Keratinocyte (primary cell): ENCODE measurements at regions not wholly inside any gene's neighbourhood (a gene's known extent, or its start where the extent isn't known, plus 50 kb on each side); places are given as distances from the start of the nearest gene placed in this dataset.

Source experiments
- DNase-seq: peaks from one replicate; pipeline ENCODE4 v3.0.0-alpha.2; 2011; ENCODE audit warnings: low read depth, missing footprints, low spot score
- FAIRE-seq: peaks from 2 replicates; lab custom pipeline; 2011; peaks lifted over from hg19 to GRCh38; lab: Jason Lieb, UNC
- H2AFZ ChIP-seq: 2 replicates; pipeline ENCODE4 v1.6.0; 2012; ENCODE audit warnings: low read length, control low read depth, inconsistent platforms; ENCODE audit not compliant: control insufficient read depth
- H3K27ac ChIP-seq: 2 replicates; pipeline ENCODE4 v1.5.1; 2011; ENCODE audit warnings: low read length; ENCODE audit not compliant: control insufficient read depth, insufficient read depth
- H3K27me3 ChIP-seq: 3 replicates; pipeline ENCODE4 v1.6.0; 2011; ENCODE audit warnings: low read length; ENCODE audit not compliant: control insufficient read depth, insufficient read depth; ENCODE audit errors: extremely low read depth
- H3K36me3 ChIP-seq, 2 experiments: 2 replicates in 1 of 2; 3 replicates in 1 of 2; pipeline ENCODE4 v1.5.1; 2011; ENCODE audit warnings: low read length in 2 of 2, mild to moderate bottlenecking in 1 of 2; ENCODE audit not compliant: control insufficient read depth in 2 of 2, insufficient read depth in 2 of 2; ENCODE audit errors: extremely low read depth in 1 of 2
- H3K4me1 ChIP-seq: 3 replicates; pipeline ENCODE4 v1.5.1; 2011; ENCODE audit warnings: low read length; ENCODE audit not compliant: control insufficient read depth, insufficient read depth; ENCODE audit errors: extremely low read depth
- H3K4me2 ChIP-seq: 3 replicates; pipeline ENCODE4 v1.6.0; 2011; ENCODE audit warnings: low read depth, low read length; ENCODE audit not compliant: control insufficient read depth, insufficient read depth; ENCODE audit errors: extremely low read depth
- H3K4me3 ChIP-seq, 3 experiments: fragments of 200-600 bp in 1 of 3; sonication (generic) in 1 of 3; 2 replicates in 2 of 3; 3 replicates in 1 of 3; pipeline ENCODE4 v1.5.1; 2011 to 2016; ENCODE audit warnings: low read length in 3 of 3, mild to moderate bottlenecking in 3 of 3, control low read depth in 2 of 3, inconsistent platforms in 1 of 3, low read depth in 1 of 3, mixed read lengths in 1 of 3, mixed run types in 1 of 3, moderate library complexity in 1 of 3; ENCODE audit not compliant: control insufficient read depth in 2 of 3, insufficient read depth in 2 of 3; ENCODE audit errors: extremely low read depth in 1 of 3
- H3K79me2 ChIP-seq: 2 replicates; pipeline ENCODE4 v1.6.0; 2012; ENCODE audit warnings: low read length; ENCODE audit not compliant: control insufficient read depth, insufficient read depth
- H3K9ac ChIP-seq: 3 replicates; pipeline ENCODE4 v1.6.0; 2011; ENCODE audit warnings: low read length; ENCODE audit not compliant: control insufficient read depth, insufficient read depth; ENCODE audit errors: extremely low read depth
- H3K9me1 ChIP-seq: 3 replicates; pipeline ENCODE4 v1.6.0; 2011; ENCODE audit warnings: low read length; ENCODE audit not compliant: control insufficient read depth, insufficient read depth; ENCODE audit errors: extremely low read depth
- H3K9me3 ChIP-seq: 2 replicates; pipeline ENCODE4 v1.5.1; 2012; ENCODE audit warnings: low read depth, low read length; ENCODE audit not compliant: control insufficient read depth
- H4K20me1 ChIP-seq: 3 replicates; pipeline ENCODE4 v1.6.0; 2011; ENCODE audit warnings: low read length; ENCODE audit not compliant: control insufficient read depth, insufficient read depth; ENCODE audit errors: extremely low read depth
- EZH2 ChIP-seq: IDR thresholded peaks from one replicate; pipeline ENCODE4 v1.6.1; 2012; ENCODE audit warnings: inconsistent platforms, mild to moderate bottlenecking, low read length, moderate library complexity
- dilution Hi-C: fragments of 300-500 bp; cut with MboI; formaldehyde crosslinking; loops from one replicate; pipeline ENCODE4 v1.7.0; 2020; ENCODE audit warnings: low sequenced_read_pairs; ENCODE audit not compliant: extremely low pct_ligation_motif_present
- TF ChIP-seq, protein P1 (sequence below), 3 experiments: IDR thresholded peaks in 1 of 3; conservative IDR thresholded peaks in 1 of 3; optimal IDR thresholded peaks in 1 of 3; 2 replicates in 2 of 3; 3 replicates in 1 of 3; pipeline versions ENCODE3 to v1.5.1; 2011; ENCODE audit warnings: low read length in 3 of 3, mild to moderate bottlenecking in 3 of 3, moderate library complexity in 2 of 3, control low read depth in 1 of 3, inconsistent platforms in 1 of 3; ENCODE audit not compliant: insufficient read depth in 2 of 3; ENCODE audit errors: extremely low read depth in 1 of 3

DNA sequence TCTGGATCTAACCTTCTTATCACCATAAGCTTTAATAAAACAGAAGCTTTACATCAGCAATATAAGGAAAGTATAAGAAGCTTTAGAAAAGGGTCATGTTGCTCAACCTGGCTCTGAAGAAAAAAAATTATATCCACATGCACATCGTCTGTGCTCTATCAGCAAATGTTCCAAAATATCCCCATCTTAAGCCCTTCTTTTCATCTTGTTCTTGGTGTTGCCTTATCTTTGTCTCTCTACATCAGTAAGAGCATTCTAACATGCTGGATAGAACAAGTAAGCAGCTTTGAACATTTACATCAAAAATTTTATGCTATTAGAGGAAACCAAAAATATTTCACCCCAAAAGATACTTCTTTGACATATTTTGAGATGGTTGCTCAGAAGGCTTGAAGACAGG is 157.8 kb upstream of the SNX7 start:
- H3K9ac ChIP-seq = no peak overlapping the region
- no peak overlapping the region for H3K4me3 ChIP-seq
- no peaks in the 10 kb centered on the region for H4K20me1 ChIP-seq
- H3K4me2 ChIP-seq = no peak overlapping the region
- no peaks in the 10 kb centered on the region for H3K36me3 ChIP-seq
- H3K9me1 ChIP-seq = no peaks in the 10 kb centered on the region
- H3K27me3 ChIP-seq = no peaks in the 10 kb centered on the region
- H2AFZ ChIP-seq = no peak overlapping the region
- no peaks in the 10 kb centered on the region for H3K79me2 ChIP-seq
- DNase-seq (no peak), FAIRE-seq (no peak)
- TF ChIP-seq, protein P1, sequence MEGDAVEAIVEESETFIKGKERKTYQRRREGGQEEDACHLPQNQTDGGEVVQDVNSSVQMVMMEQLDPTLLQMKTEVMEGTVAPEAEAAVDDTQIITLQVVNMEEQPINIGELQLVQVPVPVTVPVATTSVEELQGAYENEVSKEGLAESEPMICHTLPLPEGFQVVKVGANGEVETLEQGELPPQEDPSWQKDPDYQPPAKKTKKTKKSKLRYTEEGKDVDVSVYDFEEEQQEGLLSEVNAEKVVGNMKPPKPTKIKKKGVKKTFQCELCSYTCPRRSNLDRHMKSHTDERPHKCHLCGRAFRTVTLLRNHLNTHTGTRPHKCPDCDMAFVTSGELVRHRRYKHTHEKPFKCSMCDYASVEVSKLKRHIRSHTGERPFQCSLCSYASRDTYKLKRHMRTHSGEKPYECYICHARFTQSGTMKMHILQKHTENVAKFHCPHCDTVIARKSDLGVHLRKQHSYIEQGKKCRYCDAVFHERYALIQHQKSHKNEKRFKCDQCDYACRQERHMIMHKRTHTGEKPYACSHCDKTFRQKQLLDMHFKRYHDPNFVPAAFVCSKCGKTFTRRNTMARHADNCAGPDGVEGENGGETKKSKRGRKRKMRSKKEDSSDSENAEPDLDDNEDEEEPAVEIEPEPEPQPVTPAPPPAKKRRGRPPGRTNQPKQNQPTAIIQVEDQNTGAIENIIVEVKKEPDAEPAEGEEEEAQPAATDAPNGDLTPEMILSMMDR (optimal IDR thresholded peaks at IDR 0.05 in 1 of 3, IDR thresholded peaks at IDR 0.05 in 1 of 3, conservative IDR thresholded peaks at IDR 0.05 in 1 of 3; ENCODE audit: extremely low read depth in 1 of 3, insufficient read depth in 2 of 3, low read length in 3 of 3) = no peak
- TF ChIP-seq EZH2 = no peak
- dilution Hi-C loops = no loop called here
- no peak overlapping the region for H3K27ac ChIP-seq
- H3K4me1 ChIP-seq = no peaks in the 10 kb centered on the region
- H3K9me3 ChIP-seq = no peaks in the 10 kb centered on the region

DNA sequence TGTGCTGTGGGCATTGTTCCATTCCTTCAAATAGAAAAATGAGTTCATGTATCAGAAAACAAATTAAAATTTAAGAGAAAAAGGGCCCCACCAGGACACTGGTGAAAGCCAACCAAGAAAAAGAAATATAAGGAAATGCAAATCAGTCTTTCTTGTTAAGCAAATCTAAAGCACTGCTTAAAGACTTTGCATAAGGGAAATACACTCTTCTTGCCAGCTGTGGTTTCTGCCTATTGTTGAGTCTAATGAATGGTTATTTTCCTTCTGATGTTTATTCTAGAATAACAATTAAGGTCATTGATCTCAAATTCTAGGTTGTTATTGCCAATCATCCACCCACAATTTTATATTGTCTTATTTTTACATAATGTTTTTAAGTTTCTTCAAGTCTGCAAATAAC is 158.6 kb upstream of the SNX7 start:
- dilution Hi-C loops = no loop called here
- H4K20me1 ChIP-seq = no peaks in the 10 kb centered on the region

More for the DNA sequence above, 158.6 kb upstream of the SNX7 start:
- no peak overlapping the region for H3K27ac ChIP-seq
- no peaks in the 10 kb centered on the region for H3K27me3 ChIP-seq
- no peak for DNase-seq
- no peaks in the 10 kb centered on the region for H3K9me3 ChIP-seq
- no peaks in the 10 kb centered on the region for H3K36me3 ChIP-seq
- H3K9me1 ChIP-seq = no peaks in the 10 kb centered on the region
- FAIRE-seq = no peak
- H3K79me2 ChIP-seq = no peaks in the 10 kb centered on the region
- no peak overlapping the region for H3K9ac ChIP-seq
- H3K4me1 ChIP-seq = no peaks in the 10 kb centered on the region
- no peak overlapping the region for H2AFZ ChIP-seq
- TF ChIP-seq, protein P1 (optimal IDR thresholded peaks at IDR 0.05 in 1 of 3, IDR thresholded peaks at IDR 0.05 in 1 of 3, conservative IDR thresholded peaks at IDR 0.05 in 1 of 3; ENCODE audit: extremely low read depth in 1 of 3, insufficient read depth in 2 of 3, low read length in 3 of 3) = no peak
- TF ChIP-seq EZH2 = no peak
- H3K4me3 ChIP-seq = no peak overlapping the region
- H3K4me2 ChIP-seq = no peak overlapping the region
